ENCODE measurements at regions not wholly inside any gene's neighbourhood (a gene's known extent, or its start where the extent isn't known, plus 50 kb on each side); places are given as distances from the start of the nearest gene placed in this dataset.

DNA sequence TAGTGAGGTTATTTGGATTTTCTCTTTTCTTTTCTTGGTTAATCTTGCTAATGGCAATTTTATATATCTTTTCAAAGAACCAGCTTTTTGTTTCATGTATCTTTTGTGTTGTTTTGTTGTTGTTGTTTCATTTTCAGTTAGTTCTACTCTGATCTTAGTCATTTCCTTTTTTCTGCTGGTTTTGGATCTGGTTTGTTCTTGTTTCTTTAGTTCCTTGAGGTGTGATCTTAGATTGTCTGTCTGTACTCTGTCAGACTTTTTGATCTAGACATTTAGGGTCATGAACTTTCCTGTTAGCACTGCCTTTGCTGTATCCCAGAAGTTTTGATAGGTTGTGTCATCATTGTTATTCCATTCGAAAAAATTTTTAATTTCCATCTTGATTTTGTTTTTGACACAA lies 399.7 kb downstream of the TLE1 start:
- Histone ChIP-seq H3K36me3 (ENCODE audit: insufficient read depth, low read length) (no peaks in the 10 kb centered on the region), H3K9me3 (replicated peaks; ENCODE audit: low read length) (no peaks in the 10 kb centered on the region), H3K4me2 (ENCODE audit: low read length) (no peak overlapping the region), H3K4me3 (ENCODE audit: low read length) (no peak overlapping the region), H3K9ac (ENCODE audit: low read depth, low read length) (no peak overlapping the region), H3K27me3 (ENCODE audit: control insufficient read depth, insufficient read depth, low read length) (no peaks in the 10 kb centered on the region), H3K4me1 (ENCODE audit: control insufficient read depth, insufficient read depth, low read length) (no peaks in the 10 kb centered on the region)

DNA sequence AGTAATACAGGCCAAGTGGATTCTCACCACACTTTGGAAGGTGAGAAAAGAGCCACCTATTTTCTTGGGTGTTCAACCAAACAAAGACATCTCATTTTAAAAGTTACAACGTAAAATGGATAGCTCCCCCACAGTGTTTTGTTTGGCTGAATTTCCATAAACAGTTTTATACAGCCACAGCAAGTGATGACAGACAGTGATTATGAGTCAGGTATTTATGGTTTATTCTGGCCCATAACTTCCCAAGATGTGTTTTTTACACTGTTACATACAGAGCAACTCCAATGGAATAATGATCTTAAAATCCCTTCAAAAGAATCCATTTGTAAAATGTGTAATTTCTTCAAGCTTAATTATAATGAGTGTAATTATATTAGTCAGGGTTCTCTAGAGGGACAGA lies 421.3 kb downstream of the TLE1 start:
- no peak overlapping the region for H3K4me3 ChIP-seq (ENCODE audit: low read length)
- no peak overlapping the region for H3K9ac ChIP-seq (ENCODE audit: low read depth, low read length)
- H3K27me3 ChIP-seq (ENCODE audit: control insufficient read depth, insufficient read depth, low read length): no peaks in the 10 kb centered on the region
- no peak overlapping the region for H3K4me2 ChIP-seq (ENCODE audit: low read length)
- no peaks in the 10 kb centered on the region for H3K36me3 ChIP-seq (ENCODE audit: insufficient read depth, low read length)
- H3K9me3 ChIP-seq (replicated peaks; ENCODE audit: low read length): no peaks in the 10 kb centered on the region
- peaks cover 15% of the 10 kb centered on the region for H3K4me1 ChIP-seq (ENCODE audit: control insufficient read depth, insufficient read depth, low read length)

DNA sequence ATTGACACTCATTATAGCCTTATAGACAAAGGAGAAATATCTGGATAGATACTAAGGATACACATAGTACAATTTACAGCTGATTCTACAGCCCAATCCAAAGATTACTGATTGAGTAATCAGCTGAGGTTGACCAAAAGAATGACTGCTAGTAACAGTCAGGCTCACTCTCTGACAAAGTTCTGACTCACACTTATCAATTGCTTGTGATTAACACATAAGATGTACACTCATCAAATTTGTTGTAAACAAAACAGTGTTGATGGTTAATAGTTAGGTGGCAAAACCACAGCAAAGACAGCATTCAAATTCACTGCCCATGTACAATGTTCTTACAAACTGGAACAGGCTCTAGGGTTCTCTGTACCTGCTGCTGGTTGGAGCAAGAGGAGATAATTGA lies 422.7 kb downstream of the TLE1 start:
- Histone ChIP-seq H3K9me3 (replicated peaks; ENCODE audit: low read length) (no peaks in the 10 kb centered on the region), H3K36me3 (ENCODE audit: insufficient read depth, low read length) (no peaks in the 10 kb centered on the region), H3K27me3 (ENCODE audit: control insufficient read depth, insufficient read depth, low read length) (no peaks in the 10 kb centered on the region), H3K9ac (ENCODE audit: low read depth, low read length) (no peak overlapping the region), H3K4me2 (ENCODE audit: low read length) (no peak overlapping the region), H3K4me3 (ENCODE audit: low read length) (no peak overlapping the region), H3K4me1 (ENCODE audit: control insufficient read depth, insufficient read depth, low read length) (peaks cover 15% of the 10 kb centered on the region)

DNA sequence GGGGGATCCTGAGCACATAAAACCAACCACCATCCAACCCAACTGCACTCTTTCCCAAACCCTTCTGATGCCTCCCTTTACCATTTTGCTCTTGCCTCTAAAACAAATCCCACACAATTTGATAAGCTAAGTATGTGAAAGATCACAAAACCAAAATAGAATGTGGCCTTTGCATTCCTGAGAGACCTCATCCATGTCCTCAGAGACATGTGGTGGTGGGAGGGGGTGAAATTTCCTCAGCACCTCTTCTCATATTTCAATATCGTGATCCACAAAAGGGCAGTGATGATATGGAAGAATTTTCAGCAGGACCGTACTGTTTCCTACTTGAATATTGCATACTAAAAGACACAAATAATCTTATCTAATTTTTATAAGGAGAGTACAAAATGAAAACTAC lies 423.3 kb downstream of the TLE1 start:
- H3K4me2 ChIP-seq (ENCODE audit: low read length): no peak overlapping the region
- H3K4me1 ChIP-seq (ENCODE audit: control insufficient read depth, insufficient read depth, low read length): peaks cover 15% of the 10 kb centered on the region
- no peaks in the 10 kb centered on the region for H3K27me3 ChIP-seq (ENCODE audit: control insufficient read depth, insufficient read depth, low read length)
- no peak overlapping the region for H3K4me3 ChIP-seq (ENCODE audit: low read length)
- H3K9ac ChIP-seq (ENCODE audit: low read depth, low read length): no peak overlapping the region
- no peaks in the 10 kb centered on the region for H3K9me3 ChIP-seq (replicated peaks; ENCODE audit: low read length)
- H3K36me3 ChIP-seq (ENCODE audit: insufficient read depth, low read length): no peaks in the 10 kb centered on the region

DNA sequence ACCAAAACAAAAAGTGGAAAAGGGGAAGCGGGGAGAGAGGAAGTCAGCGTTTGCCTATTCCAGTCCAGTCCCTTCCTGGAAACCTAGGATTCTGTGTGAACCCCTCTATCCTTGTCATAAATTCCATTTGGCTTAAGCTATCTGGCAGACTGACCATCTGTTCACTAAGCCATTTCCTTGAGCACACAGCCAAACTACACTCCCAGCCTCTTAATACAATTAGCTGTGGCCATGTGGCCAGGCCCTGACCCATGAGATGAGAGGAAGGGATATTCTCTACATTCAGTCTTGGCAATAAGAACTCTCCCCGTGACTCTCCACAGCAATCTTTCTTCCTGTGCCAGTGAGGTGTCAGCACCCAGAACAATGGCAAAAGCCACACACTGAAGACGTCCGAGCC lies 424.8 kb downstream of the TLE1 start:
- Histone ChIP-seq H3K4me2 (ENCODE audit: low read length) (no peak overlapping the region), H3K9me3 (replicated peaks; ENCODE audit: low read length) (no peaks in the 10 kb centered on the region), H3K9ac (ENCODE audit: low read depth, low read length) (no peak overlapping the region), H3K4me1 (ENCODE audit: control insufficient read depth, insufficient read depth, low read length) (peaks cover 15% of the 10 kb centered on the region), H3K36me3 (ENCODE audit: insufficient read depth, low read length) (no peaks in the 10 kb centered on the region), H3K4me3 (ENCODE audit: low read length) (no peak overlapping the region), H3K27me3 (ENCODE audit: control insufficient read depth, insufficient read depth, low read length) (no peaks in the 10 kb centered on the region)

- Histone ChIP-seq H3K9ac (ENCODE audit: low read depth, low read length) (no peak overlapping the region), H3K4me3 (ENCODE audit: low read length) (no peak overlapping the region), H3K4me2 (ENCODE audit: low read length) (no peak overlapping the region), H3K4me1 (ENCODE audit: control insufficient read depth, insufficient read depth, low read length) (no peaks in the 10 kb centered on the region), H3K9me3 (replicated peaks; ENCODE audit: low read length) (no peaks in the 10 kb centered on the region), H3K27me3 (ENCODE audit: control insufficient read depth, insufficient read depth, low read length) (no peaks in the 10 kb centered on the region), H3K36me3 (ENCODE audit: insufficient read depth, low read length) (no peaks in the 10 kb centered on the region)
These were observed 429.5 kb downstream of the TLE1 start for GRCh38 chr9:81259896-81260295.

- Histone ChIP-seq H3K9me3 (replicated peaks; ENCODE audit: low read length) (no peaks in the 10 kb centered on the region), H3K36me3 (ENCODE audit: insufficient read depth, low read length) (no peaks in the 10 kb centered on the region), H3K27me3 (ENCODE audit: control insufficient read depth, insufficient read depth, low read length) (no peaks in the 10 kb centered on the region), H3K4me3 (ENCODE audit: low read length) (no peak overlapping the region), H3K4me1 (ENCODE audit: control insufficient read depth, insufficient read depth, low read length) (no peaks in the 10 kb centered on the region), H3K9ac (ENCODE audit: low read depth, low read length) (no peak overlapping the region), H3K4me2 (ENCODE audit: low read length) (no peak overlapping the region)
These were observed 433.0 kb downstream of the TLE1 start for GRCh38 chr9:81256368-81256767.

- H3K9ac ChIP-seq (ENCODE audit: low read depth, low read length): no peak overlapping the region
- H3K4me2 ChIP-seq (ENCODE audit: low read length): no peak overlapping the region
- H3K27me3 ChIP-seq (ENCODE audit: control insufficient read depth, insufficient read depth, low read length): no peaks in the 10 kb centered on the region
- no peaks in the 10 kb centered on the region for H3K36me3 ChIP-seq (ENCODE audit: insufficient read depth, low read length)
- no peak overlapping the region for H3K4me3 ChIP-seq (ENCODE audit: low read length)
- no peaks in the 10 kb centered on the region for H3K9me3 ChIP-seq (replicated peaks; ENCODE audit: low read length)
- H3K4me1 ChIP-seq (ENCODE audit: control insufficient read depth, insufficient read depth, low read length): no peaks in the 10 kb centered on the region
These were observed 438.7 kb downstream of the TLE1 start for GRCh38 chr9:81250606-81251005.

DNA sequence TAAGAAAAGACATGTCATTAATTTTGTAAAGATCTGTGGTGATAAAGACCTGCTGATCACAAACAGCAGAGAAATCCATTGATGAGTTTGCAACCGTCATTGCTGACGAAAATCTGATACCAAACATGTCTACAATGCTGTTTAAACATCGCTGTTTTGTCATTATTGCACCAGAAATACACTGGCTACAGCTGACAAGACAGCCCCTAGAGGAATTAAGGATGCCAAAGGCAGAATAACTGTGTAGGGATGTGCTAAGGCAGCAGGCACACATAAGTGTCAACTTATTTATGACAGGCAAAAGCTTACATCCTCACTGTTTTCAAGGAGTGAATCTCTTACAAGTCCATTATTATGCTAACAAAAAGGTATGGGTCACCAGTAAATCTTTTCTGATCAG lies 439.3 kb downstream of the TLE1 start:
- Histone ChIP-seq H3K4me1 (ENCODE audit: control insufficient read depth, insufficient read depth, low read length) (no peaks in the 10 kb centered on the region), H3K4me3 (ENCODE audit: low read length) (no peak overlapping the region), H3K27me3 (ENCODE audit: control insufficient read depth, insufficient read depth, low read length) (no peaks in the 10 kb centered on the region), H3K9ac (ENCODE audit: low read depth, low read length) (no peak overlapping the region), H3K36me3 (ENCODE audit: insufficient read depth, low read length) (no peaks in the 10 kb centered on the region), H3K9me3 (replicated peaks; ENCODE audit: low read length) (no peaks in the 10 kb centered on the region), H3K4me2 (ENCODE audit: low read length) (no peak overlapping the region)

- Histone ChIP-seq H3K9me3 (replicated peaks; ENCODE audit: low read length) (no peaks in the 10 kb centered on the region), H3K36me3 (ENCODE audit: insufficient read depth, low read length) (no peaks in the 10 kb centered on the region), H3K4me3 (ENCODE audit: low read length) (no peak overlapping the region), H3K9ac (ENCODE audit: low read depth, low read length) (no peak overlapping the region), H3K27me3 (ENCODE audit: control insufficient read depth, insufficient read depth, low read length) (no peaks in the 10 kb centered on the region), H3K4me2 (ENCODE audit: low read length) (no peak overlapping the region), H3K4me1 (ENCODE audit: control insufficient read depth, insufficient read depth, low read length) (no peaks in the 10 kb centered on the region)
These were observed 443.9 kb downstream of the TLE1 start for GRCh38 chr9:81245254-81245956.

- Histone ChIP-seq H3K36me3 (ENCODE audit: insufficient read depth, low read length) (no peaks in the 10 kb centered on the region), H3K27me3 (ENCODE audit: control insufficient read depth, insufficient read depth, low read length) (no peaks in the 10 kb centered on the region), H3K9me3 (replicated peaks; ENCODE audit: low read length) (no peaks in the 10 kb centered on the region), H3K4me3 (ENCODE audit: low read length) (no peak overlapping the region), H3K4me1 (ENCODE audit: control insufficient read depth, insufficient read depth, low read length) (no peaks in the 10 kb centered on the region), H3K9ac (ENCODE audit: low read depth, low read length) (no peak overlapping the region), H3K4me2 (ENCODE audit: low read length) (no peak overlapping the region)
These were observed 444.7 kb downstream of the TLE1 start for GRCh38 chr9:81244631-81245030.

DNA sequence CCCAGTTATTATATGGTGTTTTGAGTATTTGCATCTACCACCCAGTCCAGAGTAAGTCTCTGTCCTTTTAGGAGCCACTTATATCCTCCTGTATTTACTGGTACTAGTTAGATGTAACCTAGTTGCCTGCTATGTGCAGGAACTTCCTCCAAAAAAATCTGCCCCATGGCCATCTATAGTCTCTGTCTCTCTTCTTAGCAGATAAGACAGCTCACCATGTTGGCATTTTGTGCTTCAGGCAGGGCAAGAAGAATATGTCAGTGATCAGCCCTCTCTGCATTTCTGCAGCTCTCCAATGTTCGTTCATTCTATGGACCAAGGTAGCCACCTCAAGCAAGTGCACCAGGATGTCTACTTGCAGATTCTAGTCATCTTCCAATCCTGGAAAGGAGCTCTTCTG lies 446.5 kb downstream of the TLE1 start:
- Histone ChIP-seq H3K9ac (ENCODE audit: low read depth, low read length) (no peak overlapping the region), H3K27me3 (ENCODE audit: control insufficient read depth, insufficient read depth, low read length) (no peaks in the 10 kb centered on the region), H3K36me3 (ENCODE audit: insufficient read depth, low read length) (no peaks in the 10 kb centered on the region), H3K4me3 (ENCODE audit: low read length) (no peak overlapping the region), H3K9me3 (replicated peaks; ENCODE audit: low read length) (no peaks in the 10 kb centered on the region), H3K4me1 (ENCODE audit: control insufficient read depth, insufficient read depth, low read length) (no peaks in the 10 kb centered on the region), H3K4me2 (ENCODE audit: low read length) (no peak overlapping the region)
